HG03175 (cell line): ENCODE measurements at regions not wholly inside any gene's neighbourhood (a gene's known extent, or its start where the extent isn't known, plus 50 kb on each side); places are given as distances from the start of the nearest gene placed in this dataset.

Source experiments
- ATAC-seq: cut with Tn5 transposase; IDR thresholded peaks from one replicate; pipeline ENCODE4 v1.9.1; 2021; ENCODE audit warnings: mild to moderate bottlenecking, moderate library complexity; ENCODE audit not compliant: unreplicated experiment

DNA sequence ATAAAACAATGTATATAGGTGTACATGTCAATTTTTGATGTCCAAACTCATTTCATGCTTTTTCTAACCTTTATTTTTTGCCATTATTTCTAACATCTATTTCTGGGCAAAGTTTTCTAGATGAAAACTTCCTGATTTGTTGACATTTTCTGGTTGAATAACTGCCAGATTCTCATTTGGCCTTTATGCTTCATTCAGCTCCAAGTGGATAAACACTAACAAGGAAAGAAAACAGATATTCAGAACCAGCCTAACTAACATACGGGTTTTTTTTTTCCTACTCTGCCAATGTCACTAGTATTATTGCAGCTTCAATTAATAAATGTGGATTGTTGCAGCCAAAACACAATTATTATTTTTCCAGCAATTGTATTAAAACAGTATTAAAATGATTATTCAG lies 50.9 kb upstream of the RAP1GDS1 start:
- ATAC-seq = no peak

DNA sequence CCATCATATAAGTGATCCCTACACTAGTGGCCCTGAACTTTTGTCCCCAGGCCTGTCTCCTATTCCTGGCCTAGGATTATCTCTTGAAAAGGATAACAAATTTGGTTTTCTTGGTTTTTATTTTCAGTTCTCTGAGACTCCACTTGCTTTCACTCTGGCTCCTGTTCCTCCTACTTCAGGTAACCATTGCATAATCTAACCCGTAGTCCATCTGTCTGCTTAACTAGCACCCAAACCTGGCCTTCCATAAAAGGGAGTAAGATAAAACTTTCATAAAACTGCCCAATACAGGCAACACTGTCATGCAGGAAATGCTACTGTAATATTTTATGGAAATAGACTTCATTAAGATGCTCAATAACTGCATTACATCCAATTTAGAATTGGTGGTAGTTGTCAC lies 52.1 kb upstream of the RAP1GDS1 start:
- ATAC-seq = no peak

DNA sequence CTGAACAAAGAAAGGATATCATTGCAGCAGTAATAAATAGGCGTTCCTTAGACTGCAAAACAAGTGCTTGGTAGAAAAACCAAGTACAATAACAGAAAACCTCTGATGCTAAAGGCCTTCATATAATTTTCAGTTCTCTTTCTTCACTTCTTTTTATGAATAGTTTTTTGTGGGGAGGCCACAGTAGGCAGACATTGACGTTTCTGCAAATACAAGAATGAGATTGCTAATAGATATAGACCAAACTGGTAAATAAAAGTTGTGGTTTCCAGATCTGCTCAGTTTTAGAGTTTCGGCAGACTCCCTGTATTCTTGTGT lies 57.0 kb upstream of the RAP1GDS1 start:
- ATAC-seq = peak; percentile 60

DNA sequence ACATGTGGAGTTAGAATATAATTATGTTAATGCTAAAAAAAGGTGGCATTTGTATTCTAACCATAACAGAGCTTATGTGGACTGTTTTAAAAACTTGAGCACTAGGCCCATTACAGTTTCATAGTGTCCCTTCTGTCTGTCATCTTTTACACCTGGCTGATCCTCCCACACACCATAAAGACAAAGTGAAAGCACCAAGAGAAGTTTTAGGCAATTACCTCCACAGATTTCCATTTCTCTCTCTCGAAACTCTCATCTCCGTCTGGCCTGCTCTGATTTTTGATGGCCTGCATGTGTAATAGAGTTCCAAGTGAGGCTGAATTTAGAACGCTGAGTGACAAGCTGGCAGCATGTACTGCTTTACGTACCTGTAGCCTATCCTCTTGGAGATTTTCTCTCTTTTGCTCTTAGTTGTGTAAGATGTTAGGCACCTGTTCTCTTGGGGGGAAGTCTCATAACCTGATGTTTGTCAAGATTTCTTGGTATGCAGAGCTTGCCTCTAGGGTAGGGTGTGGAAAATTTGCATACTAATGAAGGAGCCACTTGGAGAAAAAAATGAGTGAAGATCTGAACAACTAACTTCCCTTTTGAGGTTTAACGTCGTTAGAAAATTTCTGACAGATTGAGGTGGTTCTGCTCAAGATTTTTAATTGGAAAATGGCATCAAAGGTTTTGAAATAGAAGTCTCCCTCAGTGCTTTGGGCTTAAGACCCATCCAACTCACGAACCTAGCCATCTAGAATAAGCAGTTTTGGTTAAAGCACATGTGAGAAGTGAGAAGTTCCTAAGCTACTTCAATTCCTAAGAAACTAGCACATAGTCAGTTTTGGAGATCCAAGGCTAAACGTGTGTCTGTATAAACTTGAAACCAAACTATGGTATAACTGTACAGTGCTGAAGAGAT lies 57.6 kb upstream of the RAP1GDS1 start:
- peak; percentile 76 for ATAC-seq

DNA sequence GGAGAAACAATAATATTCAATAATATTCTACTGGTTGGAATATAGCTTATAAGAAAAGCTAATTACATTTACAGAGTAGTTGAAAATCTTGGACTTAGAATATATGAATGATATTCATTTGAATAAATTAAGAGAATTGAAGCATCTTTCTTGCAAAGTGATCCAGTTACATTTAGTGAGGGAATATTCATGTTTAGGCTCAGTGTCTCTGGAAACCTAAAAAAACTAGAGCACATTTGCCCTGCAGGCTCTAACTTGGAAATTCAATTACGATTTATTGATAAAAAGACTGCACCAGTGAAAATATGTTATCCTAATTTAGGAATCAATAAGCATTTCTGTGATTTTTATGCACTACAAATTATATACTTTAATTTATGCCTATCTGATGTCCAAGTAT lies 58.3 kb upstream of the RAP1GDS1 start:
- ATAC-seq = no peak

DNA sequence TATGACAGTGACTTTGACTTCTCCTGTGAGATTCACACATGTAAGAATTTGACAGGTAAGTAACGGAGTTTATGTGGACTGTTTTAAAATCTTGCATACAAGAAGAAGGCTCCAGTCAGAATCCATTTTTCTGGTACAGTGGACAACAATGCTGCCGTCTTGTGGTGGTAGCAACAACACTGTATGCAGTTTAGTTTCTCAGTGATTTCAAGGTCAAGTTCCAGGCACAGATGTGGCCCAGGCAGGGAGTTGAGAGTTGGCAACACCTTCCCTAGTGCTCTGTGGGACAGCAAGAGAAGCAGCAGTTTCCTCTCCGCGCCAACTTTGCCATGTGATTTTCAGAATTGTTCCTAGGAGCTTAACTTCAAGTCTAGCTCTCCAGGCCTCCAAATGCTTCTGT lies 56.0 kb upstream of the STPG2 start:
- no peak for ATAC-seq

DNA sequence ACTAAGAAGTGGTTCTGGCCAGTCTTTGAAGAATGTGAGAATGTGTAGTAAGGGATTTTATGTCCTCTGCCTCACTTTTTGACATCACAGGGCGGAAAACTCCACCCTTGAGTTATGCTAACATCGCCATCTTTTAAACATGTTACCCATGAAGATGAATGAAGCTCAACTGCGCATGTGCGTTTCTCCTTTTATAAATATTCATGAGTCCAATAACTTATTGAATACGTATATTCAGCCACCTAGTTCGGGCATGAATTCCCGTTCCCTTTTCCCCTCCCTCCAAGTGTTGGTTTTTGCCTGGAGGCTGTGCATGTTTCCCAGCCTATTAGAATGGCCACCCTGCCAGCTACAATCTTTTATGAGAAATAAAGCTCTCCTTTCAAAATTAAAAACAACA lies 51.7 kb upstream of the STPG2 start:
- ATAC-seq = no peak

DNA sequence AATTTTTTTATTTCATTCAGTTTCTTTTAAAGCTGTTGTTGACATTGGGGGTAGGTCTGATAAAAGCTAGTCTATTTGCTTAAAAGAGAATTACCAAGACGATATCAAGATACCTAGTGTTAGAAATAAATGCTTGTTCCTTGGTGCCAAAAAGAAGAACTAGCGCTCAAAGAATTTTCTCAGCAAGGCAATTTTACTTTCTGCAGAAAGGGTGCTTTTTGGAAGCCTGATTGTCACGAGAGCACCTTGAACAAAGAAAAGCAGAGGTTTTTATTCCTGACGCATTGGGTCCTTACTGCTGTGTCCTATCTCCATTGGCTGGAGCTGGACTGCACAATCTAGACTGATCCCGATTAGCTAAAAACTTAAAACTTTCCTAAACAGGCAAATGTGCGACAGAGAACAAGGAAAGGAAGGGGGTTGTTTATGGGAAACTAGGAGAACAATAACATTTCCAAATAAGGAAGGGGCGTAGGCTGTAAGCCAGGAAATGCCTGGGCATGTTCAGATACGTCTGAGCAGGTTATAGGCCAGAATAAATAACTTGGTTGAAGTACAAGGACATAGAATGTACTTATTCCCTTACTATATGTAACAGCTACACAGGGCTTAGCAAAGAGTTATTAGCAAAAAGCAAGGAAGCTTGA lies 50.3 kb upstream of the STPG2 start:
- no peak for ATAC-seq
